OCI-LY7 (cell line): ENCODE measurements at regions not wholly inside any gene's neighbourhood (a gene's known extent, or its start where the extent isn't known, plus 50 kb on each side); places are given as distances from the start of the nearest gene placed in this dataset.

Experiments
- CTCF ChIP-seq: fragments of 200-600 bp; sonication (generic); conservative IDR thresholded peaks from 2 replicates; pipeline ENCODE4 v1.5.1; 2014; ENCODE audit warnings: mild to moderate bottlenecking, antibody characterized with exemption, low read length, moderate library complexity, mixed read lengths
- EZH2phosphoT487 ChIP-seq: fragments of 200-600 bp; sonication (generic); IDR thresholded peaks from 2 replicates; pipeline ENCODE4 v1.6.1; 2018; ENCODE audit warnings: low read depth, borderline replicate concordance, mild to moderate bottlenecking, mixed run types, antibody characterized with exemption, low read length, moderate library complexity, mixed read lengths

DNA sequence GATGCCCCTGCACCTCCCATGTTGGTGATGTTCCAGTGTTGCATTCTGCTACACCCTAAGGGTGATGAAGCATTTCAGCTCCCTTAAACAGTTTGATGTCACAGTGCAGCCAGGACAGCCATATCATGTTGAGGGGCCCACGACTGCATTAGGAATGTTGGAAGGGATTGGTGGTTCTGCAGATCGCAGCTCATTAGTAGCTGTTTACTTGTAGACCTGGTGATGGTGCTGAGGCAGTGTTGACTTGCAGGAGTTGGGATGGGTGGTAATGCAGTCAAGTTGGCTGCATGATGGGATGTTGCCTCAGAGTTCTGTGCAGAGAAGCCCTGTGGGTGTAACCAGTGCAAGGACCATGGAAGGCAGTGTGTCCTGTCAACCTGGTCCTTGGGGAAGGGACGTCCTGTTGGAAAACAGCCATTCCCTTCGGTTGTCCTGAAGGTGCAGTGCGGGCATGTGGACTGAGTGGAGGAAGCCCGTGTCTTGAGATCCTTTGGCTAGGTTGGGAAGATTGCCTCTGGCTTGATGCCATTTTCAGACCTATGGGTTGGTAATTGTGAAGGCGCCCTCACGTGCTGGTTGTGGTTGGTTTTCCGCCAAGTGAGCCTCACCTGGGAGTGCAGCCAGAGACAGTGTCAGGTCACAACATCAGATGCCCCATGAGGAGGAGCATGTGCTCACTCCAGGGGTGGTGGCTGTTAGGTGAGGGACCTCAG is 100.7 kb downstream of the SNRPN start:
- no peak for TF ChIP-seq CTCF
- TF ChIP-seq EZH2phosphoT487, result no peak
